Ramos (cell line): ENCODE measurements at regions not wholly inside any gene's neighbourhood (a gene's known extent, or its start where the extent isn't known, plus 50 kb on each side); places are given as distances from the start of the nearest gene placed in this dataset.

Experiments
- in situ Hi-C: fragments of 300-500 bp; cut with MboI; formaldehyde crosslinking; loops from one replicate; pipeline ENCODE4 v1.14.3; 2022; ENCODE audit warnings: low sequenced_read_pairs; ENCODE audit not compliant: unreplicated experiment

GRCh38 chr2:121160366-121160765, 124.6 kb downstream of the TFCP2L1 start:
- in situ Hi-C loops: no loop called here

GRCh38 chr2:121161272-121161671, 123.7 kb downstream of the TFCP2L1 start:
- in situ Hi-C loops: no loop called here

GRCh38 chr2:121162893-121163292, 122.1 kb downstream of the TFCP2L1 start:
- in situ Hi-C loops: no loop called here

- in situ Hi-C loops: no loop called here
Measured at GRCh38 chr2:121164042-121164441, 121.0 kb downstream of the TFCP2L1 start.

GRCh38 chr2:121165038-121165542, 119.9 kb downstream of the TFCP2L1 start:
- in situ Hi-C loops: no loop called here
